GM12865 (cell line): ENCODE measurements at regions not wholly inside any gene's neighbourhood (a gene's known extent, or its start where the extent isn't known, plus 50 kb on each side); places are given as distances from the start of the nearest gene placed in this dataset.

ENCODE experiments used
- DNase-seq: peaks from one replicate; pipeline ENCODE4 v3.0.0; 2010; ENCODE audit warnings: low read depth
- H3K4me3 ChIP-seq: 2 replicates; pipeline ENCODE4 v1.5.1; 2011; ENCODE audit warnings: mild to moderate bottlenecking, low read depth, low read length, control low read depth
- CTCF ChIP-seq: IDR thresholded peaks from 2 replicates; pipeline ENCODE4 v1.5.1; 2011; ENCODE audit warnings: low read length, control low read depth, low read depth, inconsistent platforms; ENCODE audit not compliant: insufficient read depth; ENCODE audit errors: missing control alignments

DNA sequence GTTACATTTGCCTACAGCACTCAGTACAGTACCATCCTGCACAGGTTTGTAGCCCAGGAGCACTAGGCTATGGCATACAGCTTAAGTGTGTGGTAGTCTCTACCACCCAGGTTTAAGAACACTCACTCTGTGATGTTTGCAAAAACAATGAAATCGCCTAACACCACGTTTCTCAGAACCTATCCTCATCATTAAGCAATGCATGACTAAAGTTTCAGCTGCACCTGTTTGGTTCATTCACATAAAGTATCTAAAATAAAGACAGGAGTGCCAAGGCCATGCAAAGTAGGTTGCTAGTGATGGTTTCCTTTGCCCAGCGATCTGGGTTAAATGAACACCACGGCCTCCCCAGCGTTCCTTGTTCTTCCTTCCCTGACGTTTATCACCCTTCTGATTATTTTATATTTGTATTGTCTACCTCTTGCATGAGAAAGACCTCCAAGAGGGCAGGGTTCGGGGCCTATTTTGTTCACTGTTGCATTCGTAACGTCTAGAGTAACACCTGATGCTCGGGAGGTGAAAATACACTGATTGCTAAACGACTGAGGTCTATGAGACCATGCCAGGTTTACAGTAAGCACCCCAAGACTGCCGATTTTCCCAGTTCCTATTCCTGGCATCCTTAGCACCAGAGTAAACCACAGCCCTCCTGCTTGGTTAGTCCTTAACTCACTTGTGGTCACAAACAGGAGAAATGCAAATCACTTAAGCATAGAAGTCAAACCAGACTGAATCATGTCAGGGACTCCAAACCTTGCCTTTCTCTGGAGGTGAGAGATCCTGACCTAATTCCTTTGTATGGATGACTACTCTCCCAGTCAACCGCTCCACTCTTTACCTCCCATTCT, 204.1 kb upstream of the NFE2L3 start:
- H3K4me3 ChIP-seq: peak overlapping the region; percentile 90
- peak; percentile 63 for DNase-seq
- TF ChIP-seq CTCF: no peak

GRCh38 chr7:25949736-25950487, 202.1 kb upstream of the NFE2L3 start:
- peak; percentile 12 for TF ChIP-seq CTCF
- DNase-seq: peak; percentile 75
- peak overlapping the region; percentile 90 for H3K4me3 ChIP-seq

DNA sequence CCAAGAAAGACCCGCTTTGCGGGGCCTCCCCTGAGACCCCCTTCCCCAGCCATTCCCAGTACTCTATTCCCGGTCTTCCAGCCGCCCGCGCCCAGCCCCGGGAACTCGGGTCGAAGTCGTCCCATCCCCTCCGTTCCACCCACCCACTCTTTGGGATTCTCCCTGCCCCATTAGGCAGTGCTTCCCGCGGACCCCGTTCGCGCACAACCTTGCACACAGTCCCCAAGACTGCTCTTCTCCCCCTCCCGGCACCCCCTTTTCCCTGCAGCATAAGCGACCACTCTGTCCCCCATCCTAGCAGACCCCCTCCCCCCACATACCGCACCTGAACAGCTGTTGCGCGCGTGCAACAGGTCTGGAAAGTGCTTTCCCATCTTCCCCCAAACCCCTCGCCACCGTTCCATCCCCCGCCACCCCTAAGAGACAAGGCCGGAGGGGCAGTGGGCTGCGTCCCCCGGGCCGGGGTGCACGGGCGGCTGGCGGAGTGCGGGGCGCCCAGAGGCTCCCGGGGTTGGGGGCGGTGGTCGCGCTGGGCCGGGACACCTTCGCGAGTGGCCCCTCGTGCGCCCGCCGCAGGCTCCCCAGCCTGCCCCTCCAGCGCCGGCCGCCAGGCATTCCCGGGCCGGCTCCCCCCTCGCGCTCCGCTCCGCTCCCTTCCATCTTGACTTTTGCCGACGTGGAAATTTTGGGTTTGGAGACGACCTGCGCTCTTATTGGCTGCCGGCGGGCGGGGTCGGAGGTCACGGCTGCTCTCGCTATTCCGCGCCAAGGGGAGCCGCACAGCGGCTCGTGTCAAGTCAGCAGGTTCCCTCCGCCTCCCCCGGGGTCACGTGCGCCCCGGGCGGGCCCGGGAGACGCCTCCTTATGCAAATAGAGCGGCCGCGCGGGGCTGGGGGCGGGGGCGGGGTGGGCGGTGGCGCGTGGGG, 201.2 kb upstream of the NFE2L3 start:
- peak overlapping the region; percentile 90 for H3K4me3 ChIP-seq
- no peak for TF ChIP-seq CTCF
- DNase-seq: peak; percentile 98

GRCh38 chr7:25951414-25952260, 200.4 kb upstream of the NFE2L3 start:
- H3K4me3 ChIP-seq: peak overlapping the region; percentile 59
- no peak for TF ChIP-seq CTCF
- no peak for DNase-seq

DNA sequence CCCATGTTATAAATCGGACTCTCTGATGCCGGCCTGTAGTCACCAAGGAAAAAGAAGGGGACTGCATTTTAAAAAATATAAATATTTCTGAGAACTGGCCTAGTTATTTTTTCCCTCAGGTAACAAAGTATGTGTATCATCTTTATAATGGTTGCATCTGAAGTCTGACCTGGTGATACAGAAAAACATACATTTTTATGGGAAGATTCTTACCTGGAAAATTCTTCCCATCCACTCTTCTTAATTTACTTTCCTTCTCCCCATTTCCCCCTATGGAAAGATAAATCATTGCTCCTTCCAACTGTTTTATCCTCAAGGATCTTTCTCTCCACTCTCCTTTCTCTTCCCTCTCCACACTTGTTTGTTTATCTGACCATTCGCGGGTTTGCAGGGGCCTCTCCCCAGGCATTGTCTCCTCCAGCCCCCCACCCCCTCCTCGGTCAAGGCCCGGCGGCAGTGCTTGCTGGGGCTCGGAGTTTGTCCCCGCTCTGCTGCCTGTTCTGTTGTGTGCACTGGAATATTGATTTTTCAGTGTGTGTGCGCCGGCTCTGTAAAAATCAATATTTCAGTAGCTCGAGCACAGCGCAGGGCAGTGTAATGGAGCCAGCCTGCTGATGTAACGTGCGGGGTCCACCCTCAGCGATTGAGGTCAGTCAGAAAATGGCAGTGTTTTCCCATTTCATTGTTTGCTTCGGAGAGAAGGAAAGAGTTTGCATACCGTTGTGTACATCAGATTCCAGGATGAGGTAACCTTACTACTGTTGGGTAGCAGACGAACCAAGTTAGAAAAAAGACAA, 199.5 kb upstream of the NFE2L3 start:
- no peak overlapping the region for H3K4me3 ChIP-seq
- no peak for DNase-seq
- TF ChIP-seq CTCF: no peak
